ENCODE measurements at regions not wholly inside any gene's neighbourhood (a gene's known extent, or its start where the extent isn't known, plus 50 kb on each side); places are given as distances from the start of the nearest gene placed in this dataset.

DNA sequence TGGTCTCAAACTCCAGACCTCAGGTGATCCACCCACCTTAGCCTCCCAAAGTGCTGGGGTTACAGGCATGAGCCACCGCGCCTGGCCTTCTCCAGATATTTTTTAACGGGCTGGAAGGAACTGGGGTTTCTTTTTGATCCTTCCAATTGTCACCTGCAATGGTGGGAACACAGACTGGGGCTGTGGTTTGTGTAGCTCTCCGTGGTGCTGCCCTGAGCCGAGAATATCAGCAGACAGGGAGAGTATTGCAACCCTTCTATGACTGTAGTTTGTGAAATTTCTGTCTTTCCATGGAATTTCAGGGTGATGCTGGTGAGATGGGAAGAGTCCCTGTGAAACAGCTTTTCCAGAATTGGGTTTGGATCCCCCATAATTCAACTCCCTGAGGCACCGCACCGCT is 263.5 kb downstream of the ENGASE start:
- Histone ChIP-seq H3K9me3 (ENCODE audit: control insufficient read depth, low read length) (no peaks in the 10 kb centered on the region), H3K4me3 (ENCODE audit: extremely low read depth, insufficient read depth, low read length, poor library complexity, severe bottlenecking) (no peak overlapping the region), H3K4me1 (ENCODE audit: control insufficient read depth, insufficient read depth, low read length, poor library complexity, severe bottlenecking) (peaks cover 15% of the 10 kb centered on the region), H3K27ac (ENCODE audit: low read depth, low read length, severe bottlenecking) (no peak overlapping the region), H3K36me3 (ENCODE audit: control insufficient read depth, insufficient read depth, low read length) (no peaks in the 10 kb centered on the region)
- WGBS, 2 experiments (ENCODE audit: insufficient coverage in 2 of 2), result 54% methylated on average over 5 of the region's 7 CpGs

DNA sequence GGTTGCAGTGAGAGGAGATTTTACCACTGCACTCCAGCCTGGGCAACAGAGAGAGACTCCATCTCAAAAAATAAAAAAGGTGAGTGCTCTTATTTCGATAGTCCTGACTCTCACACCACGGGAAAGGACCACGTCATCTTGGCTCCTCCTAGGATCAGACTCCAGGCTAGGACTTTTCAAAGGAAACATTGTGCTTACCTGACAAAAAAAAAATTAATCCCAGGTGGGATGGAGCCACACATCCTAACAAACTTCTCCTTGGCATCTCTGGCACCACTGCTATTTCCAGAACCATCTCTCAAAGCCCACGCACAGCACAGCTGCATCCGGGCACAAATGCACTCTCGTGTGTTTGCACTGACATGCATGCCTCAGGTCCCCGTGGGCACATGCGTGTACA is 262.4 kb downstream of the ENGASE start:
- Histone ChIP-seq H3K27ac (ENCODE audit: low read depth, low read length, severe bottlenecking) (no peak overlapping the region), H3K36me3 (ENCODE audit: control insufficient read depth, insufficient read depth, low read length) (no peaks in the 10 kb centered on the region), H3K4me1 (ENCODE audit: control insufficient read depth, insufficient read depth, low read length, poor library complexity, severe bottlenecking) (peaks cover 15% of the 10 kb centered on the region), H3K9me3 (ENCODE audit: control insufficient read depth, low read length) (no peaks in the 10 kb centered on the region), H3K4me3 (ENCODE audit: extremely low read depth, insufficient read depth, low read length, poor library complexity, severe bottlenecking) (no peak overlapping the region)
- 76 to 78% methylated on average over 8 of the region's 8 CpGs for WGBS, 2 experiments (ENCODE audit: insufficient coverage in 2 of 2)

GRCh38 chr17:79335456-79335855 is 260.8 kb downstream of the ENGASE start:
- H3K9me3 ChIP-seq (ENCODE audit: control insufficient read depth, low read length), result no peaks in the 10 kb centered on the region
- WGBS, 2 experiments (ENCODE audit: insufficient coverage in 2 of 2), result 77 to 78% methylated on average over 10 to 12 of the region's 12 CpGs
- H3K36me3 ChIP-seq (ENCODE audit: control insufficient read depth, insufficient read depth, low read length), result no peaks in the 10 kb centered on the region
- no peak overlapping the region for H3K27ac ChIP-seq (ENCODE audit: low read depth, low read length, severe bottlenecking)
- H3K4me1 ChIP-seq (ENCODE audit: control insufficient read depth, insufficient read depth, low read length, poor library complexity, severe bottlenecking), result peaks cover 16% of the 10 kb centered on the region
- H3K4me3 ChIP-seq (ENCODE audit: extremely low read depth, insufficient read depth, low read length, poor library complexity, severe bottlenecking), result no peak overlapping the region

DNA sequence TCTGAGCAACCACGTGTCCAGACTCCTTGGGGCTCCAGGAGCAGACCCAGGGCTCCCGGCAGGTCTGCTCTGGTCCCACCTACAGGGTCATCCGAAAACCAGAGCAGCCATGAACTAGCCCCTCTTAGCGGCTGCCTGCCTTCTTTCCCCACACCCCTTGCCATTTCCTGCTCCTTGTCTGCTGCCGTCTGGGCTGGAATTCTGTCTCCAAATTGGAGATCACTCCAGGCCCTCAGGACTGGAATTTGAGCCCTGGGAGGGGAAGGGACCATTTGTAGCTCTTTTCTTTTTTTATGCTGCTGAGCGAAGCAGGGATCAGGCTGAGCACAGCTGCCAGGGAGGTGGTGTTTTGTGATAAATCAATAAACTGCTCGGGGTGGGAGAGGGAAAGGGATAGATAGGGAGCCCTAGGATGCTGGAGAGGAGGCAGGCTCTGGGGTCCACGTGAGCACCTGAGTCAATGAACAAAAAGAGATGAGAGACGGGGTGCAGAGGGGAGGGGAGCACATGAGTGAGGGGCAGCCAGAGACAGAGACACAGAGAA is 257.5 kb downstream of the ENGASE start:
- Histone ChIP-seq H3K4me3 (ENCODE audit: extremely low read depth, insufficient read depth, low read length, poor library complexity, severe bottlenecking) (no peak overlapping the region), H3K4me1 (ENCODE audit: control insufficient read depth, insufficient read depth, low read length, poor library complexity, severe bottlenecking) (peaks cover 3% of the 10 kb centered on the region), H3K27ac (ENCODE audit: low read depth, low read length, severe bottlenecking) (no peak overlapping the region), H3K36me3 (ENCODE audit: control insufficient read depth, insufficient read depth, low read length) (no peaks in the 10 kb centered on the region), H3K9me3 (ENCODE audit: control insufficient read depth, low read length) (no peaks in the 10 kb centered on the region)
- 62 to 70% methylated on average over 5 to 7 of the region's 9 CpGs for WGBS, 2 experiments (ENCODE audit: insufficient coverage in 2 of 2)

DNA sequence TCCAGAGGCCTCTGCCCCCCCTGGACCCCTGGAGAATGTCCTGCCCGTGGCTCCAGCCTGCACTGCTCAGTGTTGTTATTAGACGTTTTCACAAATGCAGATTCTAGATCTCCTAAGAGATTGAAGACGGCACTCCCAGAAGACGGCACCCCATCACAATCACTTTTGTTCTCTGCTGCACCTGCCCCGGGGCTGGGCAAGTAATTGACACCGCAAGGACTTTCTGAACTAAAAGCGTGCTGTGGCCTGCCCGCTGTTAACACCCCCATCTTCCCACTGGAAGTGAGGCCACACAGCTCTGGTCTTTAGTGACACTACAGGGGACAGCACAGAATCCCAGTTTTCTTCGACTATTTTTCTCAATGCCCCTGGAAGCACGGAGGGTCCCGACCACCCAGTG is 256.9 kb downstream of the ENGASE start:
- H3K9me3 ChIP-seq (ENCODE audit: control insufficient read depth, low read length), result no peaks in the 10 kb centered on the region
- no peak overlapping the region for H3K27ac ChIP-seq (ENCODE audit: low read depth, low read length, severe bottlenecking)
- 64 to 75% methylated on average over 11 of the region's 11 CpGs for WGBS, 2 experiments (ENCODE audit: insufficient coverage in 2 of 2)

DNA sequence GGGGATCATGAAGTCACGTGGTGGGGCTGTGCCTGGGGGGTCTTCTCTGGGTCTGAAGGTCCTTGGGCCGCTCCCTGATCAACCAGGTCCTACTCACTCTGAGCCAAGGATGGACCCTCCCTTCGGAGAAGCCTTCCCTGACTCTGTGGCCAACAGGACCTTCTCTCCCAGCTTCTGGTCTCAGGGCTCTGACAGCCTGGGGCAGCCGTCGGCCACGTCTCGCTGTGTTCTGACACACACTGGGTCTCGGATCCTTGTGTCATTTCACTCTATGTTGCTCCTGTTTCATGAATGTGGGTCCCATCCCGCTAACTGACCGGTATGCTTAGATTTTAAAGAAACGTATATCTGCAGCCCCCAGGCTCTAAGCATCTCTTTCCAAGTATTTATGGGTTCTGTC is 256.1 kb downstream of the ENGASE start:
- WGBS, 2 experiments (ENCODE audit: insufficient coverage in 2 of 2), result 78% methylated on average over 9 to 11 of the region's 11 CpGs
- no peak overlapping the region for H3K4me3 ChIP-seq (ENCODE audit: extremely low read depth, insufficient read depth, low read length, poor library complexity, severe bottlenecking)
- no peaks in the 10 kb centered on the region for H3K36me3 ChIP-seq (ENCODE audit: control insufficient read depth, insufficient read depth, low read length)
- peaks cover 3% of the 10 kb centered on the region for H3K4me1 ChIP-seq (ENCODE audit: control insufficient read depth, insufficient read depth, low read length, poor library complexity, severe bottlenecking)
- H3K9me3 ChIP-seq (ENCODE audit: control insufficient read depth, low read length), result no peaks in the 10 kb centered on the region
- no peak overlapping the region for H3K27ac ChIP-seq (ENCODE audit: low read depth, low read length, severe bottlenecking)

More for the DNA sequence above, 256.9 kb downstream of the ENGASE start:
- Histone ChIP-seq H3K4me3 (ENCODE audit: extremely low read depth, insufficient read depth, low read length, poor library complexity, severe bottlenecking) (no peak overlapping the region), H3K36me3 (ENCODE audit: control insufficient read depth, insufficient read depth, low read length) (no peaks in the 10 kb centered on the region), H3K4me1 (ENCODE audit: control insufficient read depth, insufficient read depth, low read length, poor library complexity, severe bottlenecking) (peaks cover 3% of the 10 kb centered on the region)

- no peak overlapping the region for H3K27ac ChIP-seq (ENCODE audit: low read depth, low read length, severe bottlenecking)
- no peaks in the 10 kb centered on the region for H3K36me3 ChIP-seq (ENCODE audit: control insufficient read depth, insufficient read depth, low read length)
- no peak overlapping the region for H3K4me3 ChIP-seq (ENCODE audit: extremely low read depth, insufficient read depth, low read length, poor library complexity, severe bottlenecking)
- peaks cover 3% of the 10 kb centered on the region for H3K4me1 ChIP-seq (ENCODE audit: control insufficient read depth, insufficient read depth, low read length, poor library complexity, severe bottlenecking)
- H3K9me3 ChIP-seq (ENCODE audit: control insufficient read depth, low read length), result no peaks in the 10 kb centered on the region
- WGBS, 2 experiments (ENCODE audit: insufficient coverage in 2 of 2), result 84 to 98% methylated on average over 5 to 7 of the region's 8 CpGs
These were observed 255.6 kb downstream of the ENGASE start for GRCh38 chr17:79330229-79330628.

DNA sequence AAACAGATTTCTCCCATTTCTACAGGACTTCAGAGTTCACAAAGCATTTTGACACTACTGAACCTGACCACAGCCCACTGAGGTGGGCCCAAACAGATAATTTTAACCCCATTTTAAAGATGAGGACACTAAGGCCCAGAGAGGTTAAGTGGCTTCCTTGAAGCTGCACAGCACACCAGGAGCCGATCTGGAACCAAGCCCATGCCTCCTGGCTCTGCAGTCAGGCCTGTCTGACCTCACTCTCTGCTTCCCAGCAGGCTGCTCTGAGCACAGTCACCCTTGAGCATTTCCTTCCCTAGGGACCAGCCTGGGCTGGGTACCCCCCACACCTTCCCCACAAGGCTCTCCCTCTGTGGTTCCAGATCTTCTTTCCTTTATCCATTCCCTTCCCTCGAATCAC is 252.2 kb downstream of the ENGASE start:
- H3K4me3 ChIP-seq (ENCODE audit: extremely low read depth, insufficient read depth, low read length, poor library complexity, severe bottlenecking), result no peak overlapping the region
- 53 to 60% methylated on average over 2 of the region's 2 CpGs for WGBS, 2 experiments (ENCODE audit: insufficient coverage in 2 of 2)
- no peak overlapping the region for H3K27ac ChIP-seq (ENCODE audit: low read depth, low read length, severe bottlenecking)
- no peaks in the 10 kb centered on the region for H3K36me3 ChIP-seq (ENCODE audit: control insufficient read depth, insufficient read depth, low read length)
- no peaks in the 10 kb centered on the region for H3K9me3 ChIP-seq (ENCODE audit: control insufficient read depth, low read length)
- H3K4me1 ChIP-seq (ENCODE audit: control insufficient read depth, insufficient read depth, low read length, poor library complexity, severe bottlenecking), result peaks cover 3% of the 10 kb centered on the region

- Histone ChIP-seq H3K27ac (ENCODE audit: low read depth, low read length, severe bottlenecking) (no peak overlapping the region), H3K4me3 (ENCODE audit: extremely low read depth, insufficient read depth, low read length, poor library complexity, severe bottlenecking) (no peak overlapping the region), H3K4me1 (ENCODE audit: control insufficient read depth, insufficient read depth, low read length, poor library complexity, severe bottlenecking) (no peaks in the 10 kb centered on the region), H3K9me3 (ENCODE audit: control insufficient read depth, low read length) (no peaks in the 10 kb centered on the region), H3K36me3 (ENCODE audit: control insufficient read depth, insufficient read depth, low read length) (no peaks in the 10 kb centered on the region)
- 27 to 36% methylated on average over 16 to 20 of the region's 24 CpGs for WGBS, 2 experiments (ENCODE audit: insufficient coverage in 2 of 2)
These were observed 251.2 kb downstream of the ENGASE start for GRCh38 chr17:79325709-79326430.

DNA sequence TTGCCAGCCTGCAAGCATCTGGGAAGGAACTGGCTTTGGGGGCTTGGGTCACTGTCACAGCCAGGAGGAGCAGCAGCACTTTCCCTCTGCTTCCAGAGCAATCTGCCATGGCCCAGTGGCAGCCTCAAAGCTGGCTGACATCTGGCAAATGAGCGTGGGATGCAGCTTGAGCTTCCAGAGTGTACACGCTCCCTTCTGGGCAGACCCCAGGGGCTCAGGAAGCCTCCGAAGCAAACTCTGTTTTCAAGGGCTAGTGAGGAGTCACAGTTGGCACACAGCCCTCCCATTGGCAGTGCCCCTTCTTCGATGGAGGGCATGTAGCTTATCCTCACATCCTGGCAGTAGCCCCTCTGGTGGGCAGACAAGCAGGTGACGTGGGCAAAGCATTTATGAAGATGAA is 249.6 kb downstream of the ENGASE start:
- H3K9me3 ChIP-seq (ENCODE audit: control insufficient read depth, low read length), result no peaks in the 10 kb centered on the region
- 61 to 82% methylated on average over 4 to 5 of the region's 5 CpGs for WGBS, 2 experiments (ENCODE audit: insufficient coverage in 2 of 2)
- no peaks in the 10 kb centered on the region for H3K36me3 ChIP-seq (ENCODE audit: control insufficient read depth, insufficient read depth, low read length)
- H3K4me1 ChIP-seq (ENCODE audit: control insufficient read depth, insufficient read depth, low read length, poor library complexity, severe bottlenecking), result no peaks in the 10 kb centered on the region
- H3K27ac ChIP-seq (ENCODE audit: low read depth, low read length, severe bottlenecking), result no peak overlapping the region
- no peak overlapping the region for H3K4me3 ChIP-seq (ENCODE audit: extremely low read depth, insufficient read depth, low read length, poor library complexity, severe bottlenecking)

DNA sequence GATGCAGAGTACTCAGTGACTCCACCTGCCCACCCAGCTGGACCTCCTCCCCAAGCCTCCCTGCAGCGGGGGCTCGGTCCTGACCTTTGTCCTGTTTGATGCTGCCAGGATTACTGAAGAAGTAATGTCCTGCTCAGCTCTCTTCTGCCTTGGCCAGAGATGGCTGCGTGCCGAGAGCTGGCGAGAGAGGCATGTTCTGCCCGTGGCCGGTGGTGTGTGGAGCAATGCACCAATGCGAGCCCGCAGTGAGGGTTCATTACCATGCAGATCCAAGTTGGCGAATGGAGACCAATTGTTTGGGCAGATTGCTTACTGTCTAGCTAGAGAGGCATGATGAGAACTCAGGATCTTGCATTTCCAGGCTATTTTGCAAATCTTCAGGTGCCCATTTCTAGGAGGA is 248.9 kb downstream of the ENGASE start:
- no peaks in the 10 kb centered on the region for H3K4me1 ChIP-seq (ENCODE audit: control insufficient read depth, insufficient read depth, low read length, poor library complexity, severe bottlenecking)
- no peaks in the 10 kb centered on the region for H3K36me3 ChIP-seq (ENCODE audit: control insufficient read depth, insufficient read depth, low read length)
- WGBS, 2 experiments (ENCODE audit: insufficient coverage in 2 of 2), result 74% methylated on average over 10 of the region's 10 CpGs

More for the DNA sequence above, 248.9 kb downstream of the ENGASE start:
- Histone ChIP-seq H3K9me3 (ENCODE audit: control insufficient read depth, low read length) (no peaks in the 10 kb centered on the region), H3K27ac (ENCODE audit: low read depth, low read length, severe bottlenecking) (no peak overlapping the region), H3K4me3 (ENCODE audit: extremely low read depth, insufficient read depth, low read length, poor library complexity, severe bottlenecking) (no peak overlapping the region)

Measured in mesodermal cell (in vitro differentiated cells).